Muscle layer of colon (tissue), 2 donors: ENCODE measurements at regions not wholly inside any gene's neighbourhood (a gene's known extent, or its start where the extent isn't known, plus 50 kb on each side); places are given as distances from the start of the nearest gene placed in this dataset.

ENCODE experiments used
- H3K27ac ChIP-seq: one replicate; pipeline ENCODE4 v1.7.0; 2013; ENCODE audit warnings: low read depth, mild to moderate bottlenecking, low read length, moderate library complexity
- H3K27me3 ChIP-seq, 2 donors: one replicate each; pipeline ENCODE4 v1.7.0; 2013; ENCODE audit warnings: low read length in 2 of 2, mild to moderate bottlenecking in 2 of 2; ENCODE audit not compliant: insufficient read depth in 2 of 2, control insufficient read depth in 1 of 2
- H3K36me3 ChIP-seq: one replicate; pipeline ENCODE4 v1.7.0; 2013; ENCODE audit warnings: mild to moderate bottlenecking, low read length; ENCODE audit not compliant: insufficient read depth
- H3K4me1 ChIP-seq: one replicate; pipeline ENCODE4 v1.7.0; 2013; ENCODE audit warnings: mild to moderate bottlenecking, low read length; ENCODE audit not compliant: insufficient read depth
- H3K4me3 ChIP-seq, 2 donors: one replicate each; pipeline ENCODE4 v1.7.0; 2013; ENCODE audit warnings: low read length in 2 of 2, low read depth in 1 of 2, mild to moderate bottlenecking in 1 of 2, moderate library complexity in 1 of 2
- H3K9ac ChIP-seq: one replicate; pipeline ENCODE4 v1.7.0; 2013; ENCODE audit warnings: low read length
- H3K9me3 ChIP-seq: one replicate; pipeline ENCODE4 v1.7.0; 2013; ENCODE audit warnings: mild to moderate bottlenecking, low read length
- donor health status: abdominal sarcoma.
- donor health status: Adenocarcinoma of cecum.

- Histone ChIP-seq H3K27me3 (no peaks in the 10 kb centered on the region), H3K9me3 (no peaks in the 10 kb centered on the region), H3K4me3 (no peak overlapping the region), H3K9ac (no peak overlapping the region), H3K36me3 (no peaks in the 10 kb centered on the region), H3K27ac (no peak overlapping the region), H3K4me1 (no peaks in the 10 kb centered on the region)
Measured at GRCh38 chr4:178953447-178954120, 1511.3 kb upstream of the AGA start.

GRCh38 chr4:178955614-178956013 lies 1513.4 kb upstream of the AGA start:
- no peaks in the 10 kb centered on the region for H3K36me3 ChIP-seq
- no peaks in the 10 kb centered on the region for H3K9me3 ChIP-seq
- no peak overlapping the region for H3K27ac ChIP-seq
- no peaks in the 10 kb centered on the region for H3K4me1 ChIP-seq
- no peaks in the 10 kb centered on the region for H3K27me3 ChIP-seq
- H3K9ac ChIP-seq, result no peak overlapping the region
- no peak overlapping the region for H3K4me3 ChIP-seq

GRCh38 chr4:178958725-178959440 lies 1516.6 kb upstream of the AGA start:
- Histone ChIP-seq H3K9me3 (no peaks in the 10 kb centered on the region), H3K4me3 (no peak overlapping the region), H3K4me1 (no peaks in the 10 kb centered on the region), H3K36me3 (no peaks in the 10 kb centered on the region), H3K27me3 (no peaks in the 10 kb centered on the region), H3K9ac (no peak overlapping the region), H3K27ac (no peak overlapping the region)

DNA sequence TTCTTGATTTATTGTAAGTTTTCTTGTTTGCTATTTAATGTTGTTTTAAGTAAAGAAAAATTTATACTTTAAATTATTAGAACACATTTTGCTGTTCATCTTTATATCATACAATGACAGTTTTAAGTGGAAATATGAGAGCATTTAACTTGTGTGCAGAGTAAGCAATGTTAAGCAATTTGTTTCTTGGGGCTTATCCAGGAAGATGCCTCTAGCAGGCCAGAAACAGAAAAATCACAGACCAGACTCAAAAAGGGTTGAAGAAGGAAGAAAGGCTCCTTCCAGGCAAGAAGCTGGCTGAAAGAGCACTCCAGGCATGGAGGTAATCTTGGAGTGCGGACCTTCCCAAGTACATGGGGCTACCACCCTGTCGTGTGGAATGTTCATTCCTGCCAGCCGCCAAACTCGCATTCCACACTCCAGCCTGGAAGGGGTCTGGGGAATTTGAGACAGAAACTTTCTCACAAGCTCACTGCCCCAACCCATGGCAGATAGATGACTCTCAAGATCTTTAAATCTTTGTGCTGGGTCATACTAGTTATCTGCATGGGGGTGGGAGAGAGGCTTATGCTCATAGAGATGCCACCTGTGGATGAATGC lies 1521.3 kb upstream of the AGA start:
- no peak overlapping the region for H3K27ac ChIP-seq
- no peak overlapping the region for H3K9ac ChIP-seq
- H3K36me3 ChIP-seq, result no peaks in the 10 kb centered on the region
- H3K27me3 ChIP-seq, result no peaks in the 10 kb centered on the region
- H3K4me1 ChIP-seq, result no peaks in the 10 kb centered on the region
- H3K4me3 ChIP-seq, result no peak overlapping the region
- H3K9me3 ChIP-seq, result no peaks in the 10 kb centered on the region

GRCh38 chr4:178966644-178967043 lies 1524.4 kb upstream of the AGA start:
- H3K4me3 ChIP-seq, result no peak overlapping the region
- no peaks in the 10 kb centered on the region for H3K4me1 ChIP-seq
- H3K9ac ChIP-seq, result no peak overlapping the region
- H3K36me3 ChIP-seq, result no peaks in the 10 kb centered on the region
- no peaks in the 10 kb centered on the region for H3K27me3 ChIP-seq
- no peak overlapping the region for H3K27ac ChIP-seq
- H3K9me3 ChIP-seq, result no peaks in the 10 kb centered on the region

GRCh38 chr4:178970433-178971140 lies 1528.3 kb upstream of the AGA start:
- H3K4me3 ChIP-seq, result no peak overlapping the region
- no peaks in the 10 kb centered on the region for H3K27me3 ChIP-seq
- H3K36me3 ChIP-seq, result no peaks in the 10 kb centered on the region
- no peak overlapping the region for H3K27ac ChIP-seq
- H3K9ac ChIP-seq, result no peak overlapping the region
- H3K9me3 ChIP-seq, result no peaks in the 10 kb centered on the region
- H3K4me1 ChIP-seq, result no peaks in the 10 kb centered on the region

DNA sequence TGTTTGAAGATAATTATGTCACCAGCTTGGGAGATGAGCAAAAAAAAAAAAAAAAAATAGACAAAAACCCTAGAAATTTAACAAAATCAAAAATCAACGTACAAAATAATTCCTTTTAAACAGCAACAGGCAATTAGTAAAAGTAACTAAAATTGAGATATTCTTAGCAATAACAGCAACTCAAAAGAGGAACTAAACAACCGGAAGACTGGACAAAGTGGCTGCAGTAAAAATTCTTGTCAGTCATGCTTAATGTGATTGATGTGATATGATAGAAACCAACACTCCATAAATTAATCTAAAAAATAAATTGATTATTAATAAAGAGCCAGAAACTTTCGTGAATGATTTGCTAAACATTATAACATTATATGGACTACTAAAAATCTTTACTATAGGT lies 1534.6 kb upstream of the AGA start:
- H3K4me1 ChIP-seq, result no peaks in the 10 kb centered on the region
- no peaks in the 10 kb centered on the region for H3K36me3 ChIP-seq
- no peak overlapping the region for H3K4me3 ChIP-seq
- H3K27me3 ChIP-seq, result no peaks in the 10 kb centered on the region
- no peak overlapping the region for H3K27ac ChIP-seq
- H3K9me3 ChIP-seq, result no peaks in the 10 kb centered on the region
- no peak overlapping the region for H3K9ac ChIP-seq

- Histone ChIP-seq H3K27ac (no peak overlapping the region), H3K9me3 (no peaks in the 10 kb centered on the region), H3K27me3 (no peaks in the 10 kb centered on the region)
Measured at GRCh38 chr4:178993306-178993705, 1551.1 kb upstream of the AGA start.

GRCh38 chr4:179001918-179002317 lies 1559.7 kb upstream of the AGA start:
- Histone ChIP-seq H3K27ac (no peak overlapping the region), H3K36me3 (no peaks in the 10 kb centered on the region), H3K4me3 (no peak overlapping the region), H3K9me3 (no peaks in the 10 kb centered on the region), H3K9ac (no peak overlapping the region), H3K27me3 (no peaks in the 10 kb centered on the region), H3K4me1 (no peaks in the 10 kb centered on the region)

More at GRCh38 chr4:178993306-178993705, 1551.1 kb upstream of the AGA start:
- Histone ChIP-seq H3K36me3 (no peaks in the 10 kb centered on the region), H3K4me1 (no peaks in the 10 kb centered on the region), H3K9ac (no peak overlapping the region), H3K4me3 (no peak overlapping the region)

DNA sequence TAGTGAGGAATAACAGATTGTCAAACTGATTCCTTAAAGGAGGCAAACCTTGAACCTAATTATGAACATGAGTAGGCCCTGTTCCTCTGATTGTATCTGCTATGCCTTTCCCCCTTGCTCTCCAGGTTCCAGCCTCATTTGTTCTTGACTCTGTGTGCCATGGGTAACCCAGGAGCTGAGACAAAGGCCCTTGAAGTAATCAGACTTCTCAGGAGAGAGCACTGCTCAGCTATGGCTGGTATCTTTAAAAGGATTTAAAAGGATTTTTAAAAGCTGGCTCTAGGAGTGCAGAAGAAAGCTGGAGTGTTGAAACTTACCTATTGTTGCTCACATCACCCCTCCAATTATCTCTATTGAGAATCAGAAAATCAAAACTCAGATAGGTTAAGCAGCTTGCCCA lies 1565.5 kb upstream of the AGA start:
- no peak overlapping the region for H3K27ac ChIP-seq

DNA sequence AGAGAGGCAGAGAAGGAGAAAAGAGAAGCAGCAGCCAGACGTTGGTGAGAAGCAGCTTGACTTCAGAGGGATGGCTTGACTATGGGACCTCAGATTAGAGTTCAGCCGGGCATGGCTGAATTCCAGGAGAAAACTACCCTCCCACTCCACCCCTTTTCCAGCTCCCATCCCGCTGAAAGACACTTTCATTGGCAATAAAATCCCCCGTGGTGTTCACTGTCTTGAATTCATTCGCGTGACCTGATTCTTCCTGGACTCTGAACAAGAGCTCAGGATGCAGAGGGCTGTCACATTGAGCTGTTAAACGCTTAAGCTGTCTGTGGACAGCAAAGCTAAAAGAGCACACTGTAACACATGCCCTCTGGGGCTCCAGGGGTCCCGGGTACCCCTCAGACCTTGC lies 1575.3 kb upstream of the AGA start:
- H3K27ac ChIP-seq, result no peak overlapping the region
- no peaks in the 10 kb centered on the region for H3K36me3 ChIP-seq
- no peak overlapping the region for H3K9ac ChIP-seq
- H3K9me3 ChIP-seq, result no peaks in the 10 kb centered on the region
- no peak overlapping the region for H3K4me3 ChIP-seq
- no peaks in the 10 kb centered on the region for H3K4me1 ChIP-seq
- H3K27me3 ChIP-seq, result no peaks in the 10 kb centered on the region

More for the DNA sequence above, 1565.5 kb upstream of the AGA start:
- Histone ChIP-seq H3K4me1 (no peaks in the 10 kb centered on the region), H3K36me3 (no peaks in the 10 kb centered on the region), H3K9ac (no peak overlapping the region), H3K27me3 (no peaks in the 10 kb centered on the region), H3K4me3 (no peak overlapping the region), H3K9me3 (no peaks in the 10 kb centered on the region)
